SK-N-SH (cell line): ENCODE measurements at regions not wholly inside any gene's neighbourhood (a gene's known extent, or its start where the extent isn't known, plus 50 kb on each side); places are given as distances from the start of the nearest gene placed in this dataset.
A peak's percentile ranks its signal among the peaks of the same experiment; 100 is the strongest.

Experiments
- CTCF ChIA-PET: fragments of 300-600, 350-600 bp; formaldehyde crosslinking; extraction: SDS; loops from one replicate; lab custom pipeline; 2021; lab: Yijun Ruan, JAX
- POLR2A ChIA-PET: fragments of 350-600 bp; sonication (Branson Sonifier 250); formaldehyde crosslinking; extraction: SDS; loops from one replicate; lab custom pipeline; 2020; ENCODE audit warnings: antibody characterized with exemption, inconsistent platforms; lab: Yijun Ruan, JAX
- DNase-seq: peaks from one replicate; pipeline ENCODE4 v3.0.0; 2012
- H2AFZ ChIP-seq: fragments of 200-600 bp; sonication (generic); 2 replicates; pipeline ENCODE4 v1.8.1; 2016; ENCODE audit warnings: antibody characterized with exemption, mild to moderate bottlenecking, low read depth
- H3F3A ChIP-seq: fragments of 200-600 bp; sonication (generic); replicated peaks from 2 replicates; pipeline ENCODE3; 2016; ENCODE audit warnings: antibody characterized with exemption, mild to moderate bottlenecking; ENCODE audit not compliant: insufficient read depth
- H3K27ac ChIP-seq, 2 experiments: fragments of 200-500 bp in 1 of 2; fragments of 200-600 bp in 1 of 2; sonication (Bioruptor generic) in 1 of 2; sonication (generic), shearing (Covaris generic) in 1 of 2; 2 replicates each; pipeline versions ENCODE4 v1.5.1 to v1.6.1; 2014 to 2016; ENCODE audit warnings: low read depth in 2 of 2, inconsistent platforms in 1 of 2, low read length in 1 of 2, mild to moderate bottlenecking in 1 of 2, mixed read lengths in 1 of 2
- H3K27me3 ChIP-seq: fragments of 200-600 bp; sonication (generic), shearing (Covaris generic); 2 replicates; pipeline ENCODE4 v1.6.1; 2016; ENCODE audit warnings: mixed run types; ENCODE audit not compliant: insufficient read depth
- H3K36me3 ChIP-seq, 2 experiments: fragments of 200-500 bp in 1 of 2; fragments of 200-600 bp in 1 of 2; sonication (Bioruptor generic) in 1 of 2; sonication (generic) in 1 of 2; replicated peaks in 1 of 2; 2 replicates each; pipeline versions ENCODE3 to v1.5.1; 2014 to 2016; ENCODE audit warnings: low read length in 1 of 2, mild to moderate bottlenecking in 1 of 2; ENCODE audit not compliant: insufficient read depth in 2 of 2, control insufficient read depth in 1 of 2
- H3K4me1 ChIP-seq, 2 experiments: fragments of 200-500 bp in 1 of 2; fragments of 200-600 bp in 1 of 2; sonication (Bioruptor generic) in 1 of 2; sonication (generic), shearing (Covaris generic) in 1 of 2; 2 replicates each; pipeline versions ENCODE4 v1.5.1 to v1.6.1; 2014 to 2016; ENCODE audit warnings: low read depth in 1 of 2, low read length in 1 of 2, mixed run types in 1 of 2; ENCODE audit not compliant: insufficient read depth in 2 of 2, control insufficient read depth in 1 of 2
- H3K4me2 ChIP-seq: fragments of 200-600 bp; sonication (generic), shearing (Covaris generic); 2 replicates; pipeline ENCODE4 v1.6.1; 2017; ENCODE audit warnings: mixed run types
- H3K4me3 ChIP-seq, 2 experiments: fragments of 200-500 bp in 1 of 2; fragments of 200-600 bp in 1 of 2; sonication (Bioruptor generic) in 1 of 2; sonication (generic), shearing (Covaris generic) in 1 of 2; 2 replicates each; pipeline versions ENCODE4 v1.5.1 to v1.8.1; 2014 to 2016; ENCODE audit warnings: low read depth in 2 of 2, inconsistent platforms in 1 of 2, low read length in 1 of 2, mild to moderate bottlenecking in 1 of 2, mixed read lengths in 1 of 2, moderate library complexity in 1 of 2
- H3K79me2 ChIP-seq: fragments of 200-600 bp; sonication (generic); 2 replicates; pipeline ENCODE4 v1.8.1; 2017; ENCODE audit warnings: mild to moderate bottlenecking; ENCODE audit not compliant: insufficient read depth
- H3K9ac ChIP-seq: fragments of 200-600 bp; sonication (generic); 2 replicates; pipeline ENCODE4 v1.6.1; 2017; ENCODE audit warnings: mixed run types
- H3K9me2 ChIP-seq: fragments of 200-600 bp; sonication (generic); 2 replicates; pipeline ENCODE4 v1.6.1; 2017; ENCODE audit warnings: mixed run types
- H3K9me3 ChIP-seq: fragments of 200-600 bp; sonication (generic); 2 replicates; pipeline ENCODE4 v1.6.1; 2017; ENCODE audit warnings: mixed run types, mild to moderate bottlenecking, moderate library complexity
- H4K20me1 ChIP-seq: fragments of 200-600 bp; sonication (generic); 2 replicates; pipeline ENCODE4 v1.6.1; 2017; ENCODE audit warnings: mild to moderate bottlenecking, mixed run types; ENCODE audit not compliant: insufficient read depth
- EP300 ChIP-seq, 2 experiments: IDR thresholded peaks; 2 replicates each; pipeline versions ENCODE4 v1.4.0 to v1.6.1; 2012; ENCODE audit warnings: borderline replicate concordance in 1 of 2, low read depth in 1 of 2, low read length in 1 of 2
- EZH2phosphoT487 ChIP-seq: fragments of 200-600 bp; sonication (generic); IDR thresholded peaks from 2 replicates; pipeline ENCODE4 v1.6.1; 2017; ENCODE audit warnings: low read depth, mixed run types, mild to moderate bottlenecking, antibody characterized with exemption, moderate library complexity, borderline replicate concordance
- FOSL2 ChIP-seq: IDR thresholded peaks from 2 replicates; pipeline ENCODE4 v1.4.0; 2012; ENCODE audit warnings: low read depth, mild to moderate bottlenecking, moderate library complexity, borderline replicate concordance
- GABPA ChIP-seq: IDR thresholded peaks from 2 replicates; pipeline ENCODE4 v1.4.0; 2012; ENCODE audit warnings: low read depth, mild to moderate bottlenecking
- JUND ChIP-seq: IDR thresholded peaks from 2 replicates; pipeline ENCODE4 v1.4.0; 2012
- MAX ChIP-seq: IDR thresholded peaks from 2 replicates; pipeline ENCODE4 v1.4.0; 2012; ENCODE audit warnings: low read depth
- RCOR1 ChIP-seq: fragments of 150-350 bp; IDR thresholded peaks from 2 replicates; pipeline ENCODE4 v1.6.1; 2017; ENCODE audit warnings: antibody characterized with exemption, low read length
- RFX5 ChIP-seq: IDR thresholded peaks from 2 replicates; pipeline ENCODE4 v1.6.1; 2012; ENCODE audit warnings: mild to moderate bottlenecking, improper control_type of control experiment, low read length
- RXRA ChIP-seq: IDR thresholded peaks from 2 replicates; pipeline ENCODE4 v1.4.0; 2012; ENCODE audit warnings: low read depth, mild to moderate bottlenecking, borderline replicate concordance
- SMC3 ChIP-seq: IDR thresholded peaks from 2 replicates; pipeline ENCODE4 v1.6.1; 2012; ENCODE audit warnings: low read depth, low read length, improper control_type of control experiment
- WGBS: methylation state at CpG from one replicate; pipeline ENCODE4 v1.1.6; 2017; ENCODE audit warnings: low lambda C conversion rate; 5-methylcytosine and 5-hydroxymethylcytosine counted together
- TF ChIP-seq, protein P1 (sequence below): fragments of 150-350 bp; IDR thresholded peaks from 2 replicates; pipeline ENCODE4 v1.6.1; 2016; ENCODE audit warnings: mild to moderate bottlenecking, low read depth, low read length
- TF ChIP-seq, protein P2 (sequence below): fragments of 200-600 bp; sonication (generic); IDR thresholded peaks from 2 replicates; pipeline ENCODE4 v1.6.1; 2017; ENCODE audit warnings: antibody characterized with exemption, mild to moderate bottlenecking, moderate library complexity
- TF ChIP-seq, protein P3 (sequence below): IDR thresholded peaks from 2 replicates; pipeline ENCODE4 v1.4.0; 2012; ENCODE audit warnings: low read depth, borderline replicate concordance
- TF ChIP-seq, protein P4 (sequence below): IDR thresholded peaks from 2 replicates; pipeline ENCODE4 v1.4.0; 2012; ENCODE audit warnings: low read depth, borderline replicate concordance

DNA sequence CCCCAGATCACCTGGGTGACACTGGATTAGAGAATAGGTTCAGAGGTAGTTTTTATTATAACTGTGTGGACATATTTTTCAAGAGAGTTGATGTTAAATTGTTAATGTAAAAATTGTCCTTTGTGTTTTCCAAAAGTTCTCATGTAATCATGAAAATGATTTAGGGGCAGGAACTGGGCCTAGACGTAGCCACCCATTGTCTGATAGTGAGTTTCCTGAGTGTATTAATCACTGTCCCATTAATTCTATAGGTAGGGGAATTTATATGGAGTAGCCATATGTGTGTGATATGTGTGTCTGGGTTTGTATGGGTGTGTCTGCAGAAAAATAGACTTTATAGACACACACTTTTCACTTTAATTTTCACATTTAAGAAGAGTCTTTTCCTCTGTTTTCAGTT is 144.6 kb upstream of the RAI14 start:
- no peak for TF ChIP-seq RFX5
- TF ChIP-seq, protein P1, sequence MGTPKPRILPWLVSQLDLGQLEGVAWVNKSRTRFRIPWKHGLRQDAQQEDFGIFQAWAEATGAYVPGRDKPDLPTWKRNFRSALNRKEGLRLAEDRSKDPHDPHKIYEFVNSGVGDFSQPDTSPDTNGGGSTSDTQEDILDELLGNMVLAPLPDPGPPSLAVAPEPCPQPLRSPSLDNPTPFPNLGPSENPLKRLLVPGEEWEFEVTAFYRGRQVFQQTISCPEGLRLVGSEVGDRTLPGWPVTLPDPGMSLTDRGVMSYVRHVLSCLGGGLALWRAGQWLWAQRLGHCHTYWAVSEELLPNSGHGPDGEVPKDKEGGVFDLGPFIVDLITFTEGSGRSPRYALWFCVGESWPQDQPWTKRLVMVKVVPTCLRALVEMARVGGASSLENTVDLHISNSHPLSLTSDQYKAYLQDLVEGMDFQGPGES = no peak
- TF ChIP-seq EP300 (IDR thresholded peaks at IDR 0.05; ENCODE audit: borderline replicate concordance in 1 of 2, low read depth in 1 of 2, low read length in 1 of 2) = no peak
- TF ChIP-seq MAX = no peak
- TF ChIP-seq, protein P2, sequence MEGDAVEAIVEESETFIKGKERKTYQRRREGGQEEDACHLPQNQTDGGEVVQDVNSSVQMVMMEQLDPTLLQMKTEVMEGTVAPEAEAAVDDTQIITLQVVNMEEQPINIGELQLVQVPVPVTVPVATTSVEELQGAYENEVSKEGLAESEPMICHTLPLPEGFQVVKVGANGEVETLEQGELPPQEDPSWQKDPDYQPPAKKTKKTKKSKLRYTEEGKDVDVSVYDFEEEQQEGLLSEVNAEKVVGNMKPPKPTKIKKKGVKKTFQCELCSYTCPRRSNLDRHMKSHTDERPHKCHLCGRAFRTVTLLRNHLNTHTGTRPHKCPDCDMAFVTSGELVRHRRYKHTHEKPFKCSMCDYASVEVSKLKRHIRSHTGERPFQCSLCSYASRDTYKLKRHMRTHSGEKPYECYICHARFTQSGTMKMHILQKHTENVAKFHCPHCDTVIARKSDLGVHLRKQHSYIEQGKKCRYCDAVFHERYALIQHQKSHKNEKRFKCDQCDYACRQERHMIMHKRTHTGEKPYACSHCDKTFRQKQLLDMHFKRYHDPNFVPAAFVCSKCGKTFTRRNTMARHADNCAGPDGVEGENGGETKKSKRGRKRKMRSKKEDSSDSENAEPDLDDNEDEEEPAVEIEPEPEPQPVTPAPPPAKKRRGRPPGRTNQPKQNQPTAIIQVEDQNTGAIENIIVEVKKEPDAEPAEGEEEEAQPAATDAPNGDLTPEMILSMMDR = no peak
- no peak for TF ChIP-seq EZH2phosphoT487
- TF ChIP-seq RXRA = no peak
- TF ChIP-seq, protein P3, sequence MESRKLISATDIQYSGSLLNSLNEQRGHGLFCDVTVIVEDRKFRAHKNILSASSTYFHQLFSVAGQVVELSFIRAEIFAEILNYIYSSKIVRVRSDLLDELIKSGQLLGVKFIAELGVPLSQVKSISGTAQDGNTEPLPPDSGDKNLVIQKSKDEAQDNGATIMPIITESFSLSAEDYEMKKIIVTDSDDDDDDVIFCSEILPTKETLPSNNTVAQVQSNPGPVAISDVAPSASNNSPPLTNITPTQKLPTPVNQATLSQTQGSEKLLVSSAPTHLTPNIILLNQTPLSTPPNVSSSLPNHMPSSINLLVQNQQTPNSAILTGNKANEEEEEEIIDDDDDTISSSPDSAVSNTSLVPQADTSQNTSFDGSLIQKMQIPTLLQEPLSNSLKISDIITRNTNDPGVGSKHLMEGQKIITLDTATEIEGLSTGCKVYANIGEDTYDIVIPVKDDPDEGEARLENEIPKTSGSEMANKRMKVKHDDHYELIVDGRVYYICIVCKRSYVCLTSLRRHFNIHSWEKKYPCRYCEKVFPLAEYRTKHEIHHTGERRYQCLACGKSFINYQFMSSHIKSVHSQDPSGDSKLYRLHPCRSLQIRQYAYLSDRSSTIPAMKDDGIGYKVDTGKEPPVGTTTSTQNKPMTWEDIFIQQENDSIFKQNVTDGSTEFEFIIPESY = no peak
- no peak for TF ChIP-seq FOSL2
- TF ChIP-seq JUND = no peak
- no peak for TF ChIP-seq GABPA
- TF ChIP-seq SMC3 = no peak
- TF ChIP-seq, protein P4, sequence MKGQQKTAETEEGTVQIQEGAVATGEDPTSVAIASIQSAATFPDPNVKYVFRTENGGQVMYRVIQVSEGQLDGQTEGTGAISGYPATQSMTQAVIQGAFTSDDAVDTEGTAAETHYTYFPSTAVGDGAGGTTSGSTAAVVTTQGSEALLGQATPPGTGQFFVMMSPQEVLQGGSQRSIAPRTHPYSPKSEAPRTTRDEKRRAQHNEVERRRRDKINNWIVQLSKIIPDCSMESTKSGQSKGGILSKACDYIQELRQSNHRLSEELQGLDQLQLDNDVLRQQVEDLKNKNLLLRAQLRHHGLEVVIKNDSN = no peak
- TF ChIP-seq RCOR1 = no peak
- H3K27me3 ChIP-seq = no peaks in the 10 kb centered on the region
- H3K9me2 ChIP-seq = no peaks in the 10 kb centered on the region
- no peak overlapping the region for H3K4me3 ChIP-seq
- ChIA-PET CTCF (interaction anchor here (2.1 kb wide), 1 partner anchor 12 kb away, joined by 10 read pairs; no protein-coding TSS in a partner anchor), POLR2A (no interaction called here)
- WGBS = 81% methylated on average over 1 of the region's 1 CpG
- H3K27ac ChIP-seq = no peak overlapping the region
- no peaks in the 10 kb centered on the region for H3K9me3 ChIP-seq
- no peak for DNase-seq
- H3K79me2 ChIP-seq = no peaks in the 10 kb centered on the region
- peaks cover 6% of the 10 kb centered on the region for H3F3A ChIP-seq
- no peaks in the 10 kb centered on the region for H4K20me1 ChIP-seq
- no peak overlapping the region for H3K4me2 ChIP-seq
- 0 out of 2 replicates have a peak overlapping the region, but pooled peaks have one; percentile 49 for H2AFZ ChIP-seq
- H3K36me3 ChIP-seq = no peaks in the 10 kb centered on the region
- H3K9ac ChIP-seq = no peak overlapping the region
- peaks cover 0 to 2% of the 10 kb centered on the region in 2 experiments; a peak in 1 of 4 replicates for H3K4me1 ChIP-seq
